ENCODE measurements at regions not wholly inside any gene's neighbourhood (a gene's known extent, or its start where the extent isn't known, plus 50 kb on each side); places are given as distances from the start of the nearest gene placed in this dataset.

- no peak overlapping the region for H3K4me3 Mint-ChIP-seq
- no peak overlapping the region for H3K27ac Mint-ChIP-seq
- intact Hi-C loops (cut with micrococcal nuclease), result no loop called here
- CTCF ChIA-PET, result no interaction called here
- no peaks in the 10 kb centered on the region for H3K9me3 Mint-ChIP-seq
- H3K36me3 Mint-ChIP-seq (ENCODE audit: low read depth), result no peaks in the 10 kb centered on the region
- no peaks in the 10 kb centered on the region for H3K27me3 Mint-ChIP-seq (ENCODE audit: low read depth)
- DNase-seq, result no peak
- no peaks in the 10 kb centered on the region for H3K4me1 Mint-ChIP-seq (ENCODE audit: low read depth)
These were observed 247.1 kb downstream of the DUSP6 start for GRCh38 chr12:89105243-89105642.

DNA sequence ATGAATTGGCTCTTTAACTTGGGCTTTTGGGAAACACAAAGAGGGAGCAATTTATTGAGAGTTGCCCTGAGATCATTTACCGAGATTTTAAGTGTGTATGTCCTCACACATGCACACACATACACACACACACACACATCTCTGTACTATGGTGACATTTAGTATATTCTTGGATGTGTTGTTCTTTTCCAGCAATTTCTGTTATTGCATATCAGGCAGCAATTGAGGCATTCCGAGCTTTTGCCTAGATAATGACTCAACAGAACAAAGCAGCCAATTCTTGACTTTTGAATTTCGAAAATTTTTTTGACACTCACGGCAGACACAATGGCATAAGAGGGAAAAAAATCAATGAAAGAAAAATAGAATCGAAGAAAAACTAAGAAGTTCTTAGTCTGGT lies 248.5 kb downstream of the DUSP6 start:
- no peak overlapping the region for H3K4me3 Mint-ChIP-seq
- H3K27me3 Mint-ChIP-seq (ENCODE audit: low read depth), result no peaks in the 10 kb centered on the region
- CTCF ChIA-PET, result no interaction called here
- H3K9me3 Mint-ChIP-seq, result no peaks in the 10 kb centered on the region
- H3K27ac Mint-ChIP-seq, result no peak overlapping the region
- DNase-seq, result no peak
- H3K36me3 Mint-ChIP-seq (ENCODE audit: low read depth), result no peaks in the 10 kb centered on the region
- intact Hi-C loops (cut with micrococcal nuclease), result no loop called here
- H3K4me1 Mint-ChIP-seq (ENCODE audit: low read depth), result no peaks in the 10 kb centered on the region

- no peak overlapping the region for H3K4me3 Mint-ChIP-seq
- no peaks in the 10 kb centered on the region for H3K9me3 Mint-ChIP-seq
- intact Hi-C loops (cut with micrococcal nuclease), result no loop called here
- no peak overlapping the region for H3K27ac Mint-ChIP-seq
- no peaks in the 10 kb centered on the region for H3K36me3 Mint-ChIP-seq (ENCODE audit: low read depth)
- no peaks in the 10 kb centered on the region for H3K4me1 Mint-ChIP-seq (ENCODE audit: low read depth)
- CTCF ChIA-PET, result no interaction called here
- DNase-seq, result no peak
- no peaks in the 10 kb centered on the region for H3K27me3 Mint-ChIP-seq (ENCODE audit: low read depth)
These were observed 250.9 kb downstream of the DUSP6 start for GRCh38 chr12:89101440-89101839.

DNA sequence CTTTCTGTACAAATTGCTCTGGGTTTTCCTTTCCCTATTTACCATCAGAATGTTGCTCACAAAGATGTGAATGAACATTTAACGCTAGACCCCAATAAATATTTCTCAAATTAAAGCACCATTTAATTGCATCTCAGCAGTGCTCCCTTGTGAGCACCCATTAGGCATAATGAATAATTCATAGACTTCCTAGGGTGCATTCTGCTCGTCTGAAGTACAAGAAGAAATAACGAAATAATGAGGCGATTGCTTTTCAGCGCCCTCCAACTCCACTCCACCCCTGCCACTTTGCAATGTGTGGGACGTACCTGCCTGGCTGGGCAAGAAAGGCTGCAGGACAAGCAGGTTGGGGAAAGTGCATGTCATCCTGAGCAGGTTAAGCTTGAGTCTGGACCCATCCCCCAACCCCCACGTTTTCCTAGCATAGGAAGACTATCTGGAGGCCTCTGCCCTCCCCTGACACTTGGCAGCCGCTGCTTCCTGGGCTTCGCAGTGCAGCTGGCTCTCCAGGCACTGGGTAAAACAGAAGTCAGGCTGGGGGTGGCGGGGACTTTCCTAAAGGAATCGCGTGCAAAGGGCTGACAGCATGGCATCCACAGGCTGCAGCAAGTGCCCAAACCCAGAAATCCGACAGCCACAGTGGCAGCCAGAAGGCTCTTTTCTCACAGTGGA lies 253.7 kb downstream of the DUSP6 start:
- H3K27me3 Mint-ChIP-seq (ENCODE audit: low read depth), result no peaks in the 10 kb centered on the region
- no peak for DNase-seq

DNA sequence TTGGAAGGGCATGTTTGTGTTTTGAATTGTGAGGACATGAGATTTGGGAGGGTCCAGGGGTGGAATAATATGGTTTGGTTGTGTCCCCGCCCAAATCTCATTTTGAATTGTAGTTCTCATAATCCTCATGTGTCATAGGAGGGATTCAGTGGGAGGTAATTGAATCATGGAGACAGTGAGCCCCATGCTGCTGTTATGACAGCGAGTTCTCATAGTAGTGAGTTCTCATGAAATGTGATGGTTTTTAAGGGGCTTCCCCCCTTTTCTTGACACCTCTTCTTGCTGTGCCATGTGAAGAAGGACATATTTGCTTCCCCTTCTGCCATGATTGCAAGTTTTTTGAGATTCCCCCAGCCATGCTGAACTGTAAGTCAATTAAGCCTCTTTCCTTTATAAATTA lies 260.0 kb downstream of the DUSP6 start:
- DNase-seq, result no peak
- H3K36me3 Mint-ChIP-seq (ENCODE audit: low read depth), result peaks cover 7% of the 10 kb centered on the region
- no peak overlapping the region for H3K4me3 Mint-ChIP-seq
- H3K27ac Mint-ChIP-seq, result peak overlapping the region; percentile 69
- H3K9me3 Mint-ChIP-seq, result peaks cover 23% of the 10 kb centered on the region
- peaks cover 8% of the 10 kb centered on the region for H3K4me1 Mint-ChIP-seq (ENCODE audit: low read depth)
- CTCF ChIA-PET, result no interaction called here
- H3K27me3 Mint-ChIP-seq (ENCODE audit: low read depth), result no peaks in the 10 kb centered on the region
- intact Hi-C loops (cut with micrococcal nuclease), result loop anchor here (1.0 to 2.0 kb wide), 2 partner anchors 19 to 46 kb away; no protein-coding TSS in a partner anchor

More for the DNA sequence above, 253.7 kb downstream of the DUSP6 start:
- Mint-ChIP-seq H3K27ac (no peak overlapping the region), H3K36me3 (ENCODE audit: low read depth) (no peaks in the 10 kb centered on the region), H3K9me3 (no peaks in the 10 kb centered on the region), H3K4me3 (no peak overlapping the region), H3K4me1 (ENCODE audit: low read depth) (no peaks in the 10 kb centered on the region)
- intact Hi-C loops (cut with micrococcal nuclease), result no loop called here
- CTCF ChIA-PET, result interaction anchor here (0.6 kb wide), 1 partner anchor 492 kb away, joined by 3 read pairs; no protein-coding TSS in a partner anchor

GRCh38 chr12:89091293-89091841 lies 260.9 kb downstream of the DUSP6 start:
- intact Hi-C loops (cut with micrococcal nuclease), result no loop called here
- DNase-seq, result no peak
- peaks cover 23% of the 10 kb centered on the region for H3K9me3 Mint-ChIP-seq
- CTCF ChIA-PET, result no interaction called here
- no peak overlapping the region for H3K27ac Mint-ChIP-seq
- H3K4me1 Mint-ChIP-seq (ENCODE audit: low read depth), result peaks cover 8% of the 10 kb centered on the region
- H3K4me3 Mint-ChIP-seq, result no peak overlapping the region
- peaks cover 7% of the 10 kb centered on the region for H3K36me3 Mint-ChIP-seq (ENCODE audit: low read depth)
- no peaks in the 10 kb centered on the region for H3K27me3 Mint-ChIP-seq (ENCODE audit: low read depth)

GRCh38 chr12:89089264-89089663 lies 263.0 kb downstream of the DUSP6 start:
- intact Hi-C loops (cut with micrococcal nuclease), result no loop called here
- CTCF ChIA-PET, result interaction anchor here (1.6 kb wide), 1 partner anchor 373 kb away, joined by 3 read pairs; no protein-coding TSS in a partner anchor

DNA sequence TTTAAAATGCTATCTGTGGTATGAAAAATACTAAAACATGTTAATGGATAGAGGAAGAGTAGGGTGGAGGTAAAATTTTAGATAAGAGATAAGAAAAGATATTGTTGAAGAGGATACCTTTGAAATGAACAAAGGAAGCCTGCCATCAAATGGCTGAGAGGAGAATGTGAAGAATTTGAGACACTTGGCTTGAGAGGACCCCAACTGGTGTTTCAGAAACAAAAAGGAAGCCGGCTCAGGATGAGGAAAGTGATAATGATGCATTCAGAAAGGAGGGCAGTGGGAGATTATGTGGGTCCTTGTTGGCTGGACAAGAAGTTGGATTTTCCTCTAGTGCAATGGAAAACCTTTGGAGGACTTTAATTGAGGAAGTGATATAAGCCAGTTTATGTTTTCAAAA lies 264.4 kb downstream of the DUSP6 start:
- no peak for DNase-seq
- Mint-ChIP-seq H3K4me1 (ENCODE audit: low read depth) (peaks cover 7% of the 10 kb centered on the region), H3K4me3 (no peak overlapping the region), H3K9me3 (peaks cover 23% of the 10 kb centered on the region), H3K27me3 (ENCODE audit: low read depth) (peaks cover 1% of the 10 kb centered on the region), H3K36me3 (ENCODE audit: low read depth) (peaks cover 7% of the 10 kb centered on the region), H3K27ac (no peak overlapping the region)
- CTCF ChIA-PET, result interaction anchor here (0.9 to 1.6 kb wide), 3 partner anchors 13 to 374 kb away, joined by 3 read pairs; no protein-coding TSS in a partner anchor
- intact Hi-C loops (cut with micrococcal nuclease), result no loop called here

More at GRCh38 chr12:89089264-89089663, 263.0 kb downstream of the DUSP6 start:
- Mint-ChIP-seq H3K4me1 (ENCODE audit: low read depth) (peaks cover 8% of the 10 kb centered on the region), H3K27me3 (ENCODE audit: low read depth) (peaks cover 1% of the 10 kb centered on the region), H3K27ac (no peak overlapping the region), H3K9me3 (peaks cover 23% of the 10 kb centered on the region), H3K4me3 (no peak overlapping the region), H3K36me3 (ENCODE audit: low read depth) (peaks cover 7% of the 10 kb centered on the region)
- no peak for DNase-seq

- Mint-ChIP-seq H3K9me3 (peaks cover 21% of the 10 kb centered on the region), H3K27ac (no peak overlapping the region), H3K4me1 (ENCODE audit: low read depth) (peaks cover 7% of the 10 kb centered on the region), H3K36me3 (ENCODE audit: low read depth) (peaks cover 7% of the 10 kb centered on the region), H3K4me3 (no peak overlapping the region), H3K27me3 (ENCODE audit: low read depth) (peaks cover 1% of the 10 kb centered on the region)
- no peak for DNase-seq
- CTCF ChIA-PET, result interaction anchor here (0.9 to 1.0 kb wide), 2 partner anchors 13 to 68 kb away, joined by 3 read pairs; no protein-coding TSS in a partner anchor
- intact Hi-C loops (cut with micrococcal nuclease), result no loop called here
These were observed 265.0 kb downstream of the DUSP6 start for GRCh38 chr12:89087149-89087825.

- no peak overlapping the region for H3K4me3 Mint-ChIP-seq
- no peak for DNase-seq
- H3K36me3 Mint-ChIP-seq (ENCODE audit: low read depth), result peaks cover under 1% of the 10 kb centered on the region
- peaks cover 12% of the 10 kb centered on the region for H3K4me1 Mint-ChIP-seq (ENCODE audit: low read depth)
- H3K9me3 Mint-ChIP-seq, result peaks cover 4% of the 10 kb centered on the region
- peaks cover 6% of the 10 kb centered on the region for H3K27me3 Mint-ChIP-seq (ENCODE audit: low read depth)
- CTCF ChIA-PET, result no interaction called here
- no peak overlapping the region for H3K27ac Mint-ChIP-seq
- intact Hi-C loops (cut with micrococcal nuclease), result no loop called here
These were observed 266.9 kb downstream of the DUSP6 start for GRCh38 chr12:89085421-89085820.

- Mint-ChIP-seq H3K9me3 (no peaks in the 10 kb centered on the region), H3K4me1 (ENCODE audit: low read depth) (peaks cover 12% of the 10 kb centered on the region), H3K27ac (no peak overlapping the region), H3K36me3 (ENCODE audit: low read depth) (no peaks in the 10 kb centered on the region), H3K27me3 (ENCODE audit: low read depth) (peaks cover 6% of the 10 kb centered on the region), H3K4me3 (no peak overlapping the region)
- intact Hi-C loops (cut with micrococcal nuclease), result no loop called here
- CTCF ChIA-PET, result no interaction called here
- no peak for DNase-seq
These were observed 267.6 kb downstream of the DUSP6 start for GRCh38 chr12:89084751-89085150.

DNA sequence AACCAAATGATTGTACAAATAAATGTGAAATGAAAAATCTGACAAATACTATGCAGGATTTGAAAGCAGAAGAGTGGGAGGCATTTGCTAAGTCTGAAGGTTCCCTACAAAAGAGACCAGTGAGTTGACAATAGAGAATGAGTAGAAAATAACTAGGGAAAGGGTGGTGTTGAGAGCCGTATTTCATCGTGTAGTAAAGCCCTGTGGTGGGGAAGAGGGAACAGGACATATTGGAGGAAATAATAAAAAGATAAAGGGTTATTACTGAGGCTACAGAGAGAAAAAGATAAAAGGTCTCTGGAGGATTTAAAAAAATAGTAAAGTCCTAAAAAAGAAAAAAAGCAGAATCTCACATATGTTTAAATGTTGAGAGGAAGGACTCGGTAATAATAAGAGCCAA lies 268.8 kb downstream of the DUSP6 start:
- intact Hi-C loops (cut with micrococcal nuclease), result no loop called here
- peaks cover 6% of the 10 kb centered on the region for H3K27me3 Mint-ChIP-seq (ENCODE audit: low read depth)
- no peaks in the 10 kb centered on the region for H3K9me3 Mint-ChIP-seq
- no peak overlapping the region for H3K4me3 Mint-ChIP-seq
- peaks cover 12% of the 10 kb centered on the region for H3K4me1 Mint-ChIP-seq (ENCODE audit: low read depth)
- CTCF ChIA-PET, result interaction anchor here (1.0 kb wide), 1 partner anchor 46 kb away, joined by 3 read pairs; no protein-coding TSS in a partner anchor
- no peaks in the 10 kb centered on the region for H3K36me3 Mint-ChIP-seq (ENCODE audit: low read depth)
- DNase-seq, result no peak
- H3K27ac Mint-ChIP-seq, result no peak overlapping the region

Data from activated naive CD4-positive, alpha-beta T cell treated with anti-CD3 and anti-CD28 coated beads for 36 hours (primary cell).